ENCODE measurements at regions not wholly inside any gene's neighbourhood (a gene's known extent, or its start where the extent isn't known, plus 50 kb on each side); places are given as distances from the start of the nearest gene placed in this dataset.

DNA sequence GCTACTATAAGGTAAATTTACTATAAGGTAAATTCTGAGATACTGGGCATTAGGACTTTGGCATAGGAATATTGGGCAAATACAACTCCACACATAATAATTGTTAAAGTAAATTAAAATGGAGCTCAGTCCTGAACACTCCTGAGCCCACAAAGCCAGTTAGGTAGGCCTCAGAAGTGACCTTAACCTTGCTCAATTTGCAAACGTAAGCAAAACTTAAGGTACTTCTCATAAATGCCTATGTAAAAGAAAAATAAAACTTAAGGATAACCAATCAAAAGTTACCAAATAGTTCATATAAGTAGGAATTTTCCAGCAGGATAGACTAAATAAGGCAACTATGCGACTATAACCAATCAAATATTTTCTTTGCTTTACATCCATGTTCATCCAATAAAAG lies 197.7 kb downstream of the MC4R start:
- TF ChIP-seq, protein P1, sequence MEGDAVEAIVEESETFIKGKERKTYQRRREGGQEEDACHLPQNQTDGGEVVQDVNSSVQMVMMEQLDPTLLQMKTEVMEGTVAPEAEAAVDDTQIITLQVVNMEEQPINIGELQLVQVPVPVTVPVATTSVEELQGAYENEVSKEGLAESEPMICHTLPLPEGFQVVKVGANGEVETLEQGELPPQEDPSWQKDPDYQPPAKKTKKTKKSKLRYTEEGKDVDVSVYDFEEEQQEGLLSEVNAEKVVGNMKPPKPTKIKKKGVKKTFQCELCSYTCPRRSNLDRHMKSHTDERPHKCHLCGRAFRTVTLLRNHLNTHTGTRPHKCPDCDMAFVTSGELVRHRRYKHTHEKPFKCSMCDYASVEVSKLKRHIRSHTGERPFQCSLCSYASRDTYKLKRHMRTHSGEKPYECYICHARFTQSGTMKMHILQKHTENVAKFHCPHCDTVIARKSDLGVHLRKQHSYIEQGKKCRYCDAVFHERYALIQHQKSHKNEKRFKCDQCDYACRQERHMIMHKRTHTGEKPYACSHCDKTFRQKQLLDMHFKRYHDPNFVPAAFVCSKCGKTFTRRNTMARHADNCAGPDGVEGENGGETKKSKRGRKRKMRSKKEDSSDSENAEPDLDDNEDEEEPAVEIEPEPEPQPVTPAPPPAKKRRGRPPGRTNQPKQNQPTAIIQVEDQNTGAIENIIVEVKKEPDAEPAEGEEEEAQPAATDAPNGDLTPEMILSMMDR (IDR thresholded peaks at IDR 0.05; ENCODE audit: insufficient read depth, low read length, poor library complexity, severe bottlenecking), result no peak
- no peak for TF ChIP-seq EZH2phosphoT487 (conservative IDR thresholded peaks at IDR 0.05; ENCODE audit: low read length)
